ENCODE measurements at regions not wholly inside any gene's neighbourhood (a gene's known extent, or its start where the extent isn't known, plus 50 kb on each side); places are given as distances from the start of the nearest gene placed in this dataset.

GRCh38 chr11:121842192-121842585 is 273.8 kb downstream of the BLID start:
- no peak for DNase-seq

GRCh38 chr11:121841487-121842191 is 274.4 kb downstream of the BLID start:
- no peak for DNase-seq

GRCh38 chr11:121839781-121840180 is 276.2 kb downstream of the BLID start:
- no peak for DNase-seq

- no peak for DNase-seq
Measured at GRCh38 chr11:121838571-121838970, 277.4 kb downstream of the BLID start.

- DNase-seq: no peak
Measured at GRCh38 chr11:121833970-121834369, 282.0 kb downstream of the BLID start.

GRCh38 chr11:121829159-121829643 is 286.8 kb downstream of the BLID start:
- no peak for DNase-seq

- no peak for DNase-seq
Measured at GRCh38 chr11:121814962-121815361, 301.1 kb downstream of the BLID start.

- DNase-seq: no peak
Measured at GRCh38 chr11:121814296-121814695, 301.7 kb downstream of the BLID start.

- no peak for DNase-seq
Measured at GRCh38 chr11:121810291-121810690, 305.7 kb downstream of the BLID start.

GRCh38 chr11:121808096-121808495 is 307.9 kb downstream of the BLID start:
- DNase-seq: no peak

- no peak for DNase-seq
Measured at GRCh38 chr11:121807051-121807450, 309.0 kb downstream of the BLID start.

- no peak for DNase-seq
Measured at GRCh38 chr11:121802542-121802941, 313.5 kb downstream of the BLID start.

GRCh38 chr11:121801781-121802180 is 314.2 kb downstream of the BLID start:
- DNase-seq: no peak

GRCh38 chr11:121801394-121801748 is 314.6 kb downstream of the BLID start:
- DNase-seq: no peak

GRCh38 chr11:121800731-121801393 is 315.2 kb downstream of the BLID start:
- no peak for DNase-seq

- DNase-seq: no peak
Measured at GRCh38 chr11:121800240-121800639, 315.8 kb downstream of the BLID start.

GRCh38 chr11:121797496-121797895 is 318.5 kb downstream of the BLID start:
- no peak for DNase-seq

GRCh38 chr11:121795174-121795573 is 320.8 kb downstream of the BLID start:
- no peak for DNase-seq

GRCh38 chr11:121794671-121795141 is 321.3 kb downstream of the BLID start:
- no peak for DNase-seq

GRCh38 chr11:121793916-121794315 is 322.1 kb downstream of the BLID start:
- no peak for DNase-seq

- no peak for DNase-seq
Measured at GRCh38 chr11:121793291-121793690, 322.7 kb downstream of the BLID start.

- no peak for DNase-seq
Measured at GRCh38 chr11:121792185-121792584, 323.8 kb downstream of the BLID start.

GRCh38 chr11:121790430-121790829 is 325.6 kb downstream of the BLID start:
- DNase-seq: no peak

GRCh38 chr11:121780971-121781370 is 328.2 kb upstream of the SORL1-AS1 start:
- DNase-seq: no peak

GRCh38 chr11:121777056-121777455 is 324.3 kb upstream of the SORL1-AS1 start:
- no peak for DNase-seq

Measured in NCI-H2171 (cell line).